ENCODE measurements at regions not wholly inside any gene's neighbourhood (a gene's known extent, or its start where the extent isn't known, plus 50 kb on each side); places are given as distances from the start of the nearest gene placed in this dataset.

DNA sequence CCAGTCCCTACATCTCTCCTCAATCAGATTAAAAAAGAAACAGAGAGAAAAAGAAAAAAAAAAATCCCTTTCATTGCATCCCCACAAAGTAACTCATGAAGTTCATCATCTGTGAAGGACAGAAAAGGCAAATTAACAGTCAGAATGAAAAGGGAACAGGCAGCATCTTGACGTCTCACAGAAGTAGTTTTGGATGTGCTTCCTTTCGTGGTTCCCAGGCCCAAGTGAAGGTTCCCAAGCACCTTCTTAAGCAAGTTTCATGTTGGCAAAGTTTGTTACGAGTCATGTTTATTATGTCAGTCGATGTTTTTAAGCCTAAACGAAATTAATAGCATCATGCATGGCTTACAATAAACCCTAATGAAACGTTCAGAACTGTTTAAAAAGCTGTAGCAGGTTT, 475.2 kb downstream of the SETD4 start:
- H3K36me3 Mint-ChIP-seq (ENCODE audit: low read depth): no peaks in the 10 kb centered on the region
- peaks cover 5% of the 10 kb centered on the region for H3K27me3 Mint-ChIP-seq (ENCODE audit: low read depth)
- H3K27ac Mint-ChIP-seq: no peak overlapping the region
- H3K4me1 Mint-ChIP-seq (ENCODE audit: low read depth): peaks cover 12% of the 10 kb centered on the region
- CTCF ChIA-PET: no interaction called here
- no peak overlapping the region for H3K4me3 Mint-ChIP-seq
- no peak for DNase-seq
- intact Hi-C loops (cut with micrococcal nuclease): no loop called here
- H3K9me3 Mint-ChIP-seq: no peaks in the 10 kb centered on the region

DNA sequence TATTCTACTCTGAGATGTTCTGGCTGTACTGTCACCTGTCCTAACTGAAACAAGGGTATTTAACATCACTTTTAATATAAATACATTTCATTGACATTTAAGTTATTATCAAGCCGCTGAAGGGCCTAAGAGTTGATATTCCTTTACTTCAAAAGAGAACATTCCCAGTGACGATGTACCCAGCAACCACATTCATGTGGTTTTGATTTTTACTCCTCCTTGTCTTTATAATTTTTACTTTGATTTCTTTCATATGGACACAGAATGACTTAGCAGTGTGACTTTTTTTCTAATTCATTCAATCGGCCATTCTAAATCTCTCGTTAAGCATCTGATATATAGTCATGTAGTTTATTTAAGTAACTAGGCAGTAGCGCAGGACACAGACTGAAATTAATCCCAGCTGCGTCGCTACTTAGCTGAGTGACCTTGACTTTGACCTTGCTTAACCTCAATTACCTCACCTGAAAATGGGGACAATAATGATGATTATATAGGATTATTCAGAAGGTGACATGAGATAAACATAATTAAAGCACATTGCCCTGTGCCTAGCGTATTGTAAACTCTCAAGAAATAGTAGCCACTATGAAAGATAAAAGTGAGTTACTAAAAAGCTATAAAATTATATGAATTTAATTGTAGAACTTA, 476.6 kb downstream of the SETD4 start:
- H3K36me3 Mint-ChIP-seq (ENCODE audit: low read depth): no peaks in the 10 kb centered on the region
- H3K4me1 Mint-ChIP-seq (ENCODE audit: low read depth): peaks cover 26% of the 10 kb centered on the region
- H3K4me3 Mint-ChIP-seq: no peak overlapping the region
- no peaks in the 10 kb centered on the region for H3K9me3 Mint-ChIP-seq
- intact Hi-C loops (cut with micrococcal nuclease): no loop called here
- H3K27me3 Mint-ChIP-seq (ENCODE audit: low read depth): peaks cover 5% of the 10 kb centered on the region
- no peak overlapping the region for H3K27ac Mint-ChIP-seq
- CTCF ChIA-PET: interaction anchor here (0.8 kb wide), 1 partner anchor 266 kb away, joined by 3 read pairs; no protein-coding TSS in a partner anchor
- DNase-seq: no peak

DNA sequence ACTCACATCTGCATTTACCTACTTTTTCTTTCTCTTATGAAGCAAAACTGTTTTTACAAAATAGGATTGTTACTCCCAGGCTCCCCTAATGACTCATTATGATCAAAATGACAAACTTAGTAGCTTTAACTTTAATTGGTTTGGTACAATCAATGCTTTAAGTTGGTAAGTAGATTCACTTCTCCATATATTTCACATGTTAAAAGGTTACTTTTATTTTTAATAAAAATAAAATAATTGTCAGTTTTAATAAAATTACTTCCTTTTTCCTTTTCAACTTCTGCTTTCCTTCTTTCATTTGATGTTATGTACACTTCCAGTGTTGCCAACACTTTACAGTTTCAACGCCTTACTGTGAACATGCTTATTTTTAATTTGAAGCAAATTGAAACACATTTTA, 477.6 kb downstream of the SETD4 start:
- peaks cover 5% of the 10 kb centered on the region for H3K27me3 Mint-ChIP-seq (ENCODE audit: low read depth)
- peaks cover 26% of the 10 kb centered on the region for H3K4me1 Mint-ChIP-seq (ENCODE audit: low read depth)
- no peak overlapping the region for H3K4me3 Mint-ChIP-seq
- H3K36me3 Mint-ChIP-seq (ENCODE audit: low read depth): no peaks in the 10 kb centered on the region
- H3K9me3 Mint-ChIP-seq: no peaks in the 10 kb centered on the region
- intact Hi-C loops (cut with micrococcal nuclease): no loop called here
- H3K27ac Mint-ChIP-seq: no peak overlapping the region
- DNase-seq: no peak
- CTCF ChIA-PET: interaction anchor here (0.9 kb wide), 1 partner anchor 52 kb away, joined by 3 read pairs; no protein-coding TSS in a partner anchor

DNA sequence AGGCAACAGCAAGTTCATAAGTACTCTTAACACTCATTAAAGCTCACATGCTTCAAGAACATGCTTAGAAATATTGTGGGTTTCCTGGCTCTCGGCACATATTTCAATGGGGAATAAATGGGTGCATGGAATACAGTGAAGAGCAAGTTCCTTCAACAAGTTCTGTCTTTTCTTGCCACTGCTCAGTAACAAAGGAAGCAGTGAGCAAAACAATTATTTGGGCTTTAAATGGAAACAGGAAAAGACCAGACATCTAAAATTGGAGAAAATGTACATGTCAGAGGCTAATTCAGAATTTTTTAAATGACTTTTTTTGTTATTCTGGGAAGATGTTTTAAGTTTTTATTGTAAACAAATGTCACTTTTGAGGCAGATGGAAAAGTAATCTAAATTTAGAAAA, 478.7 kb downstream of the SETD4 start:
- no peak overlapping the region for H3K4me3 Mint-ChIP-seq
- peaks cover 26% of the 10 kb centered on the region for H3K4me1 Mint-ChIP-seq (ENCODE audit: low read depth)
- intact Hi-C loops (cut with micrococcal nuclease): no loop called here
- CTCF ChIA-PET: no interaction called here
- peaks cover 5% of the 10 kb centered on the region for H3K27me3 Mint-ChIP-seq (ENCODE audit: low read depth)
- H3K9me3 Mint-ChIP-seq: no peaks in the 10 kb centered on the region
- no peaks in the 10 kb centered on the region for H3K36me3 Mint-ChIP-seq (ENCODE audit: low read depth)
- DNase-seq: no peak
- no peak overlapping the region for H3K27ac Mint-ChIP-seq

DNA sequence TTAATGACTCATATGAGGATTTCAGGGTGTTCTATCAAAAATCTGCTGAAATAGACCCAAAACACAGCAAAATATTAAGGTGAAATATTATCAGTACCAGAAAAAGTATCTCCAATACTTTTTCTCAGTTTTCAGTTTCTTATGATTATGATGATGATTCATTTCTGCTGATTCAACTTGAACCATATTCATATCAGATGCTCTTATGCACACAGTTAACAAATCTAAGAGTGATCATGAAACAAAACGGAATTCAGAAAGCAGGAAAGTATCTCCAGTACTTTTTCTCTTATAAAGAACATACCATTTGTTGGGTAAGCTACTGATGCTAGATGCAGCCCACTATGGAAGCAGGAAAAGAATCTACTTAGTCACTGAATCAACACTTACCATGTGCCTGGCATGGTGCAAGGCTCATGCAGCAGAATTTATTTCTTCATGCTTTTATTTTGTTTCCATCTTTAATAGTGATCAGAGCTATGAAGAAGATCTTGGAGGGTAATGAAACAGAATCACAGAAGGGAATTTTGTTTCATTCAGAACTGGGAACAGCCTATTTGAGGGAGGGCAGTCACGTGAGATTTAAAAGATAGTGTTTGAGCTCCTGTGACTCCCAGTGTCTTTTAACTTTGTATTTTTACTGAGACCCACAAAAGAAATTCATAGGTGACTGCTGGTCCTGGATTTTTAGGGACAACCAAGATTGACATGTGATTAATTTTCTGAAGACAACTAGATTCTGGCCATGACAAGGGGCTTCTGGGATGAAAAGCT, 480.6 kb downstream of the SETD4 start:
- CTCF ChIA-PET: interaction anchor here (0.6 to 0.9 kb wide), 3 partner anchors 181 to 777 kb away, joined by 3 to 4 read pairs (median 3); no protein-coding TSS in a partner anchor
- Mint-ChIP-seq H3K27ac (no peak overlapping the region), H3K9me3 (no peaks in the 10 kb centered on the region), H3K36me3 (ENCODE audit: low read depth) (no peaks in the 10 kb centered on the region), H3K4me3 (no peak overlapping the region), H3K27me3 (ENCODE audit: low read depth) (peaks cover 2% of the 10 kb centered on the region), H3K4me1 (ENCODE audit: low read depth) (peaks cover 26% of the 10 kb centered on the region)
- no peak for DNase-seq
- intact Hi-C loops (cut with micrococcal nuclease): loop anchor here (2.0 to 5.0 kb wide), 2 partner anchors 51 to 232 kb away; no protein-coding TSS in a partner anchor

DNA sequence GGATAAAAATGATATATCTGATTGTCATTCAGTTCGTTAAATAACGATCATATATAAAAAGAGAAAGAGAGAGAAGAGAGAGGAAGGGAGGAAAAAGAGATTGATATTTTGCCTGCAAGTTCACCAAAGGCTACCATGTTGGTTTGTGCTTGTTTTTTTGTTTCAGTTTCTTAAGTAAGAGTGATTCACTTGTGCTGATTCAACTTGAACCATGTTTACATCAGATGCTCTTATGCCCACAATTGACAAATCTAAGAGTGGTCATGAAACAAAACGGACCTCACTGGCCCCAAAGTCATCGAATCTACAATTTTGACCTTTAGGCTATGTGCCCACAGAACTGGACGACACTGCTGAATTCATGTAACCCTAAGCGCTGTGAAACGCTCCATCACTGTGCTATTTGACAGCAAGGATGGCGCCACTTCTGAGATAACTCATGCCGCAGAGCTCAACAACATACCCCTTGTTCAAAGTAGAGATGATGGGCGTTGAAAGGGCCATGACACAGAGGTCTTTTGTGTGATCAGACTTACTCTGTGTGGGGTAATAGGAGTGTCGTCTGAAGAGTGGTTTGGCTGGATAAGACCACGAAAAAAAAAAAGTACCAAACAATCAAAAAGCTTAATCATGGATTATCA, 481.4 kb downstream of the SETD4 start:
- peaks cover 26% of the 10 kb centered on the region for H3K4me1 Mint-ChIP-seq (ENCODE audit: low read depth)
- H3K36me3 Mint-ChIP-seq (ENCODE audit: low read depth): no peaks in the 10 kb centered on the region
- intact Hi-C loops (cut with micrococcal nuclease): loop anchor here (2.0 to 5.0 kb wide), 2 partner anchors 50 to 232 kb away; no protein-coding TSS in a partner anchor
- no peak for DNase-seq
- CTCF ChIA-PET: interaction anchor here (0.6 kb wide), 2 partner anchors 363 to 776 kb away, joined by 3 to 4 read pairs; no protein-coding TSS in a partner anchor
- peak overlapping the region; percentile 27 for H3K27ac Mint-ChIP-seq
- no peaks in the 10 kb centered on the region for H3K9me3 Mint-ChIP-seq
- no peak overlapping the region for H3K4me3 Mint-ChIP-seq
- H3K27me3 Mint-ChIP-seq (ENCODE audit: low read depth): peaks cover 2% of the 10 kb centered on the region

DNA sequence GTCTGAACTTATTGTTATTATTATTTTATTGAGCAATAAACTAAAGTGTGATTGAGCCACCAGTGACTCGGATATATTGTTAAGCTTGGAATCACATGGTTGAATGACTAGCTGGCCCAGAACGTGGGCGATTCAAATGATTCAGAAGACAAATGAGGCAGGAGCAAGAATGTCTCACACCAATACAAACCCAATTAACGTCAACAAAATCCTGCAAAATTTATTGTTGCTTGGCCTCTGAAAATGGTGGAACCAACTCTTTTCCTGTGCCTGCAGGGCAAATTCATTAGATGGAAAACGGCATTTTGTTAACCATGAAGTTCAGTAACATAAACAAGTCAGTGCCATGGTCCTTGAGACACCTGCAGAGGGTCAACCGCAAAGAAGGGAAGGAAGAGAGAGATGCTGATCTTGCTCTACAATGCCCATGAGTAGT, 482.0 kb downstream of the SETD4 start:
- Mint-ChIP-seq H3K9me3 (no peaks in the 10 kb centered on the region), H3K36me3 (ENCODE audit: low read depth) (no peaks in the 10 kb centered on the region), H3K27me3 (ENCODE audit: low read depth) (peaks cover 2% of the 10 kb centered on the region), H3K4me3 (no peak overlapping the region), H3K4me1 (ENCODE audit: low read depth) (peaks cover 26% of the 10 kb centered on the region), H3K27ac (no peak overlapping the region)
- intact Hi-C loops (cut with micrococcal nuclease): loop anchor here (2.0 to 5.0 kb wide), 2 partner anchors 50 to 231 kb away; no protein-coding TSS in a partner anchor
- DNase-seq: no peak
- CTCF ChIA-PET: no interaction called here

DNA sequence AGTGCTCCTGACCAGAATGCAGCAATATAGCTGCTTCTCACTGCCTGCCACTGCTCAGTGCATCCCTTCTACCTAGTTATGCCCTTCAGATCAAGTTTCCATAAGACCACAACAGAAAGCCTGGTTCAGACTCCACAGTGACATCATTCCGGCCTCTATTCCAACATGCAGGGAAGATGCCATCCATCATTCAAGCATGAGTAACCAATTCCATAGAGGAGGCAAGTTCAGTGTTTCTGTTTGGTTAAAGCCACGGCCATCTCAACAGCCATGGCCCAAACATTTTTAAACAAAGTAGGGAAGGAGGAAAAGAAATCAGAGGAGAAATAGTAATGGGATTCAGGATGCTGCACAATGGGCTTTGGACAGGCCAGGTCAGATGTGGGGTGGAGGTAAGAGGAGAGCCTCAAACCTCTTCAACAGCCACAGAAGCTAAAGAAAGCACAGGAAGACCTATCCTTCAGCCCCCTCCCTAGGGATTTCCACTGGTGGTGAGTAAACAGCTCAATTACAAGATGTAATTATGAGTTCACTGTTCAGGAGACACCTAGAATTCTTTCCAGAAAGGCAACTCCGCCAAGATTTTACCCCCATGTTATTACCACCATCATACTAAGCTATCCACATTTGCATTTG, 484.9 kb downstream of the SETD4 start:
- H3K27me3 Mint-ChIP-seq (ENCODE audit: low read depth): no peaks in the 10 kb centered on the region
- no peaks in the 10 kb centered on the region for H3K36me3 Mint-ChIP-seq (ENCODE audit: low read depth)
- no peak overlapping the region for H3K4me3 Mint-ChIP-seq
- H3K4me1 Mint-ChIP-seq (ENCODE audit: low read depth): peaks cover 18% of the 10 kb centered on the region
- CTCF ChIA-PET: no interaction called here
- H3K27ac Mint-ChIP-seq: no peak overlapping the region
- intact Hi-C loops (cut with micrococcal nuclease): loop anchor here (5.0 kb wide), 1 partner anchor 228 kb away; no protein-coding TSS in a partner anchor
- DNase-seq: no peak
- H3K9me3 Mint-ChIP-seq: no peaks in the 10 kb centered on the region

DNA sequence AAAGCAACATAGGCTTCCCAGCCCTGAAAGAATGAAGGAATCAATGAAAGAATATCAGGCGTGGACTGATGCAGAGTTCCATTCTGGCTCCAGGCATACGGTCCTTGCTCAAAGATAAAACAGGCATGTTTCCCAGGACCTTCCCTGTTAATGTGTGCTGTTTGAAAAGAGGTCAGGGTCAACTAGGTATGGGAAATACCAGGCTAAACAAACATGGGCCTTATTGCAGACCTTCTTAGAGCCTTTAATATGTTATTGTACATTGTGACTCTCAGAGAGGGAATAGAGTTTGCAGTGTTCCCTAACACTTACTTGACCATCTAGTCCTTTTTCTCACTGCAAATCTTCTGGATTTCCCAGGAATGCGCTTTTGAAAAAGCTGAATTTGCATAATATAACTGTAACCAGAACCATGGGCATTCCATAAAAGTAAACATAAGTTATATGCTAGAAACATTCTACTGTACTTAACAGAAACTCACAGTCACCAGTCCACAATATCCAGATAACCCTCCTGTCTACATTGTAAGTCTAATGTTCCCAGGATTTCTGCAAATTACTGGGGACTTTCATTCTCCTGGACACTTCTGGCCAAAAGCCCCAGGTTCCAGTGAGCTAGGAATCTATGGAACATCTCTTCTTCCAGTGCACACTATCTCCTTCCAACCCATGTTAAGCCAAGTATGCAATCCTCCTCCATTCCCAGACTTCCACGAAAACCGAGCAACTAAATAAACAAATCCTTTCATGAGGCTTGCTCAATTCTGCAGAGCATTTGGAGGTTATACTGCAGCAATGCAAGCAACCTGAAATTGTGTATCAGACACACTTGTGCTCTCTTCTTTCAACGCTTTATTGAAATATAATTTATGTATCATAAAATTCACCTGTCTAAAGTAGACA, 486.6 kb downstream of the SETD4 start:
- intact Hi-C loops (cut with micrococcal nuclease): no loop called here

DNA sequence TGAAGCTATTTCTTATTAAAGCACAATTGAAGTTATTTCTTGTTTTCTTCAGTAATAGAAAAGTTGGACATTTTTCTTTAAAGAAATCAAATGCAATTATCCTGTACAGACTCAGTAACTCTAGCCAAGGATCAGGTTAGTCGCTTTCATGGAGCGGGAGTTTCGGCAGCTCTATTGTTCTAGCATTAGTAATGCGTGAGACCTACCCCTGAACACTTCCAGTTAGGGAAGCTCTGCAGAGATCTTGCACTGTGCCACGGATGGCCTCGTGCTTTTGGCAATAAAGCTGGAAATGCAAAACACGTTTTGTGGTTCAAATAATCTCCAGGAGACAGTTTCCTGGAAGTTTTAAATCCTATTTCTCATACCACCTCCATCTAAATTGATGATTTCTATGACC, 488.4 kb downstream of the SETD4 start:
- Mint-ChIP-seq H3K27me3 (ENCODE audit: low read depth) (no peaks in the 10 kb centered on the region), H3K4me1 (ENCODE audit: low read depth) (no peaks in the 10 kb centered on the region), H3K27ac (no peak overlapping the region), H3K36me3 (ENCODE audit: low read depth) (no peaks in the 10 kb centered on the region), H3K9me3 (no peaks in the 10 kb centered on the region), H3K4me3 (no peak overlapping the region)
- no peak for DNase-seq
- CTCF ChIA-PET: no interaction called here
- intact Hi-C loops (cut with micrococcal nuclease): no loop called here

More for the DNA sequence above, 486.6 kb downstream of the SETD4 start:
- H3K4me3 Mint-ChIP-seq: no peak overlapping the region
- no peaks in the 10 kb centered on the region for H3K27me3 Mint-ChIP-seq (ENCODE audit: low read depth)
- no peak overlapping the region for H3K27ac Mint-ChIP-seq
- H3K36me3 Mint-ChIP-seq (ENCODE audit: low read depth): no peaks in the 10 kb centered on the region
- DNase-seq: no peak
- no peaks in the 10 kb centered on the region for H3K9me3 Mint-ChIP-seq
- H3K4me1 Mint-ChIP-seq (ENCODE audit: low read depth): peaks cover 4% of the 10 kb centered on the region
- CTCF ChIA-PET: no interaction called here

DNA sequence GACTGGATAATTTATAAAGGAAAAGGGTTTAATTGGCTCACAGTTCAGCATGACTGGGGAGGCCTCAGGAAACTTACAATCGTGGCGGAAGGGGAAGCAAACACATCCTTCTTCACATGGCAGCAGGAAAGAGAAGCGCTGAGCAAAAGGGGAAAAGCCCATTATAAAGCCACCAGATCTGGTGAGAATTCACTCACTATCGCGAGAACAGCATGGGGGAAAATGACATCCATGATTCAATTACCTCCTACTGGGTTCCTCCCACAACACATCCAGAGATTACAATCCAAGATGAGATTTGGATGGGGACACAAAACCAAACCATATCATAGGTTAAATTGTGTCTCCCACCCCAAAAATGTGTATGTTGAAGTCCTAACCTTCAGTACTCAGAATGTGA, 491.7 kb downstream of the SETD4 start:
- H3K27me3 Mint-ChIP-seq (ENCODE audit: low read depth): no peaks in the 10 kb centered on the region
- no peaks in the 10 kb centered on the region for H3K9me3 Mint-ChIP-seq
- no peaks in the 10 kb centered on the region for H3K4me1 Mint-ChIP-seq (ENCODE audit: low read depth)
- CTCF ChIA-PET: no interaction called here
- H3K4me3 Mint-ChIP-seq: no peak overlapping the region
- intact Hi-C loops (cut with micrococcal nuclease): no loop called here
- no peaks in the 10 kb centered on the region for H3K36me3 Mint-ChIP-seq (ENCODE audit: low read depth)
- no peak overlapping the region for H3K27ac Mint-ChIP-seq
- DNase-seq: no peak
